HEK293T (cell line): ENCODE measurements at regions not wholly inside any gene's neighbourhood (a gene's known extent, or its start where the extent isn't known, plus 50 kb on each side); places are given as distances from the start of the nearest gene placed in this dataset.

Experiments used
- ARNT ChIP-seq: fragments of 450-650 bp; IDR thresholded peaks from 2 replicates; pipeline ENCODE4 v1.6.1; 2017; ENCODE audit warnings: mild to moderate bottlenecking
- BHLHE40 ChIP-seq: fragments of 450-650 bp; IDR thresholded peaks from 2 replicates; pipeline ENCODE4 v1.6.1; 2016; ENCODE audit warnings: mild to moderate bottlenecking, moderate library complexity, borderline replicate concordance
- CTBP1 ChIP-seq: fragments of 450-650 bp; IDR thresholded peaks from 2 replicates; pipeline ENCODE4 v1.6.1; 2016; ENCODE audit warnings: borderline replicate concordance
- ELF4 ChIP-seq: fragments of 450-650 bp; IDR thresholded peaks from 2 replicates; pipeline ENCODE4 v1.6.1; 2017; ENCODE audit warnings: antibody characterized with exemption
- FOXA1 ChIP-seq: fragments of 450-650 bp; IDR thresholded peaks from 2 replicates; pipeline ENCODE4 v1.6.1; 2016; ENCODE audit warnings: mild to moderate bottlenecking
- FOXK2 ChIP-seq: fragments of 450-650 bp; IDR thresholded peaks from 2 replicates; pipeline ENCODE4 v1.6.1; 2016; ENCODE audit warnings: mild to moderate bottlenecking
- FOXM1 ChIP-seq: fragments of 450-650 bp; IDR thresholded peaks from 2 replicates; pipeline ENCODE4 v1.6.1; 2017; ENCODE audit warnings: mild to moderate bottlenecking, borderline replicate concordance
- L3MBTL2 ChIP-seq: fragments of 450-650 bp; conservative IDR thresholded peaks from 2 replicates; pipeline ENCODE4 v1.6.1; 2016; ENCODE audit warnings: mild to moderate bottlenecking
- NFRKB ChIP-seq: fragments of 450-650 bp; IDR thresholded peaks from 2 replicates; pipeline ENCODE4 v1.6.1; 2016; ENCODE audit warnings: mild to moderate bottlenecking, moderate library complexity
- PKNOX1 ChIP-seq: fragments of 450-650 bp; IDR thresholded peaks from 2 replicates; pipeline ENCODE4 v1.6.1; 2016
- SP1 ChIP-seq: fragments of 450-650 bp; IDR thresholded peaks from 2 replicates; pipeline ENCODE4 v1.6.1; 2017
- SUZ12 ChIP-seq: fragments of 450-650 bp; IDR thresholded peaks from 2 replicates; pipeline ENCODE4 v1.6.1; 2016; ENCODE audit warnings: mild to moderate bottlenecking
- TARDBP ChIP-seq: fragments of 450-650 bp; IDR thresholded peaks from 2 replicates; pipeline ENCODE4 v1.6.1; 2016
- ZNF384 ChIP-seq: fragments of 450-650 bp; IDR thresholded peaks from 2 replicates; pipeline ENCODE4 v1.6.1; 2016

DNA sequence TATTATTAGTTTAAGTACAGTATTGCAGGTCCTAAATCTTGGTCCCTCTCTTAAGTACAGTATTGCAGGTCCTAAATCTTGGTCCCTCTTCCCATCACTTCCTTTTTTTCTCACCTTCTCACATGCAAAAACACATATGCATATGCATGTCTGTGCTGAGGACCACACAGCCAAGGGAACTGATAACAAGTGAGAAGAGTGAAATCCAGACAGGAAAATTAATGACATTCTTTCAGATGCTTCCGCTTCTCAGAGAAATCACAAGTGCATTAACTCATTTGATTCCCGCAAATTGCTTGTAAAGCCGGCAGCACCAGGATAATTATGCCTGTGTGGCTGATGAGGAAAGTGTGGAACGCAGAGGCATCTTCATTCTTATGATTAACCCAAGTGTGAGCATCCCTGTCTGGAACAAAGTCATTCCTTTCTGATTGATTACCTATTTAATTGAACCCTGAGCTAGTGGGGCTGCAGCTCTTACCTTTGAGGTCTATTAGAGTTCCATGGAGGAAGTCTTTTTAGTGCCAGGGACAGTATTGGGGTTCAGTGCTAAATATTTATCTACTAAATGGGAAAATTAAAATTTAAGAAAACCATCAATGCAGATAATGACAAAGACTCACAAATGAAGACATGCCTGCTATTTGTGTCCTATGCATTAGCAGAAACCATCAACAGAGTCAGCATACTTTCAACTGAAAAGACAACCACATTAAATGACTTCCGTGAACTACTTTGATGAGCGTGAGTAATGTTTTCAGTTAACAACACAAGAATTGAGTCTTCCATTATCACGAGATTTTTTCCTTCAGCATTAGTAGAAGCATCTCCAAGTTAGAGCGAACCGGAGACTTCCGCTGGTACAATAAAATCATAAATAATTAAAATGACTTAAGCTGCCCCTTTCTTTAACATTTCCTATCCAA, 220.4 kb upstream of the SLC35G4 start:
- TF ChIP-seq NFRKB (no peak), ARNT (no peak), FOXM1 (no peak), ELF4 (no peak), SP1 (no peak), BHLHE40 (no peak), CTBP1 (no peak), FOXK2 (no peak), SUZ12 (no peak), ZNF384 (no peak), FOXA1 (no peak), TARDBP (no peak), PKNOX1 (no peak), L3MBTL2 (no peak)
